Activated CD8-positive, alpha-beta T cell treated with anti-CD3 and anti-CD28 coated beads for 36 hours (primary cell): ENCODE measurements at regions not wholly inside any gene's neighbourhood (a gene's known extent, or its start where the extent isn't known, plus 50 kb on each side); places are given as distances from the start of the nearest gene placed in this dataset.

ENCODE experiments used
- ATAC-seq: fragments of 200-7000 bp; cut with Tn5 transposase; one replicate; pipeline ENCODE4 v1.10.0; 2021; ENCODE audit warnings: mild to moderate bottlenecking, moderate library complexity
- CTCF ChIA-PET: fragments of 350-600 bp; sonication (Branson Sonifier 250); formaldehyde crosslinking; loops from one replicate; lab custom pipeline; 2021; ENCODE audit warnings: antibody characterized with exemption; lab: Charles Lee
- POLR2A ChIA-PET: fragments of 350-600 bp; sonication (Branson Sonifier 250); formaldehyde crosslinking; loops from one replicate; lab custom pipeline; 2021; ENCODE audit warnings: antibody characterized with exemption; lab: Charles Lee
- DNase-seq: peaks from one replicate; pipeline ENCODE4 v3.0.0-alpha.2; 2020
- H3K27ac Mint-ChIP-seq: one replicate; pipeline ENCODE4 v1.8.0; 2021; ENCODE audit warnings: mild to moderate bottlenecking, mixed read lengths
- H3K27me3 Mint-ChIP-seq: one replicate; pipeline ENCODE4 v1.8.0; 2021; ENCODE audit warnings: mixed read lengths
- H3K36me3 Mint-ChIP-seq: one replicate; pipeline ENCODE4 v1.8.0; 2021; ENCODE audit warnings: low read depth, mixed read lengths
- H3K4me1 Mint-ChIP-seq: one replicate; pipeline ENCODE4 v1.8.0; 2021; ENCODE audit warnings: low read depth, mixed read lengths
- H3K4me3 Mint-ChIP-seq: one replicate; pipeline ENCODE4 v1.8.0; 2021; ENCODE audit warnings: mild to moderate bottlenecking, moderate library complexity, mixed read lengths
- H3K9me3 Mint-ChIP-seq: one replicate; pipeline ENCODE4 v1.8.0; 2021; ENCODE audit warnings: mixed read lengths
- intact Hi-C: fragments of 100-400 bp; cut with micrococcal nuclease; formaldehyde crosslinking; loops from one replicate; pipeline ENCODE4 v1.10.0; 2022
- TF ChIP-seq, protein P1 (sequence below): fragments of 200-600 bp; IDR thresholded peaks from one replicate; pipeline ENCODE4 v1.8.0; 2022; ENCODE audit warnings: antibody characterized with exemption, mild to moderate bottlenecking

- H3K27me3 Mint-ChIP-seq = peaks cover 16% of the 10 kb centered on the region
- DNase-seq (no peak), ATAC-seq (no peak)
- intact Hi-C loops = no loop called here
- H3K36me3 Mint-ChIP-seq = no peaks in the 10 kb centered on the region
- peaks cover 4% of the 10 kb centered on the region for H3K4me1 Mint-ChIP-seq
- CTCF ChIA-PET = interaction anchor here (0.8 kb wide), 1 partner anchor 9 kb away, joined by 4 read pairs; no protein-coding TSS in a partner anchor
- TF ChIP-seq, protein P1, sequence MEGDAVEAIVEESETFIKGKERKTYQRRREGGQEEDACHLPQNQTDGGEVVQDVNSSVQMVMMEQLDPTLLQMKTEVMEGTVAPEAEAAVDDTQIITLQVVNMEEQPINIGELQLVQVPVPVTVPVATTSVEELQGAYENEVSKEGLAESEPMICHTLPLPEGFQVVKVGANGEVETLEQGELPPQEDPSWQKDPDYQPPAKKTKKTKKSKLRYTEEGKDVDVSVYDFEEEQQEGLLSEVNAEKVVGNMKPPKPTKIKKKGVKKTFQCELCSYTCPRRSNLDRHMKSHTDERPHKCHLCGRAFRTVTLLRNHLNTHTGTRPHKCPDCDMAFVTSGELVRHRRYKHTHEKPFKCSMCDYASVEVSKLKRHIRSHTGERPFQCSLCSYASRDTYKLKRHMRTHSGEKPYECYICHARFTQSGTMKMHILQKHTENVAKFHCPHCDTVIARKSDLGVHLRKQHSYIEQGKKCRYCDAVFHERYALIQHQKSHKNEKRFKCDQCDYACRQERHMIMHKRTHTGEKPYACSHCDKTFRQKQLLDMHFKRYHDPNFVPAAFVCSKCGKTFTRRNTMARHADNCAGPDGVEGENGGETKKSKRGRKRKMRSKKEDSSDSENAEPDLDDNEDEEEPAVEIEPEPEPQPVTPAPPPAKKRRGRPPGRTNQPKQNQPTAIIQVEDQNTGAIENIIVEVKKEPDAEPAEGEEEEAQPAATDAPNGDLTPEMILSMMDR = no peak
- H3K9me3 Mint-ChIP-seq = no peaks in the 10 kb centered on the region
- no peak overlapping the region for H3K4me3 Mint-ChIP-seq
- no peak overlapping the region for H3K27ac Mint-ChIP-seq
- POLR2A ChIA-PET = no interaction called here
These were observed 127.4 kb upstream of the TMEM161B start for GRCh38 chr5:88396000-88396535.

- ATAC-seq (no peak), DNase-seq (no peak)
- Mint-ChIP-seq H3K9me3 (no peaks in the 10 kb centered on the region), H3K27me3 (peaks cover 16% of the 10 kb centered on the region), H3K27ac (no peak overlapping the region), H3K36me3 (no peaks in the 10 kb centered on the region), H3K4me3 (no peak overlapping the region), H3K4me1 (peaks cover 4% of the 10 kb centered on the region)
- ChIA-PET POLR2A (no interaction called here), CTCF (no interaction called here)
- TF ChIP-seq, protein P1 = no peak
- intact Hi-C loops = no loop called here
These were observed 126.6 kb upstream of the TMEM161B start for GRCh38 chr5:88395264-88395663.

GRCh38 chr5:88394536-88395175 lies 126.0 kb upstream of the TMEM161B start:
- peaks cover 20% of the 10 kb centered on the region for H3K27me3 Mint-ChIP-seq
- peaks cover 4% of the 10 kb centered on the region for H3K4me1 Mint-ChIP-seq
- CTCF ChIA-PET = no interaction called here
- TF ChIP-seq, protein P1 = no peak
- intact Hi-C loops = no loop called here
- no peaks in the 10 kb centered on the region for H3K9me3 Mint-ChIP-seq
- H3K27ac Mint-ChIP-seq = no peak overlapping the region
- no peak for ATAC-seq
- DNase-seq = no peak
- no peak overlapping the region for H3K4me3 Mint-ChIP-seq
- POLR2A ChIA-PET = no interaction called here
- H3K36me3 Mint-ChIP-seq = no peaks in the 10 kb centered on the region

GRCh38 chr5:88393716-88394535 lies 125.3 kb upstream of the TMEM161B start:
- H3K27ac Mint-ChIP-seq = no peak overlapping the region
- intact Hi-C loops = no loop called here
- H3K4me3 Mint-ChIP-seq = no peak overlapping the region
- H3K4me1 Mint-ChIP-seq = peaks cover 4% of the 10 kb centered on the region
- no peak for ATAC-seq
- TF ChIP-seq, protein P1 = no peak
- no peaks in the 10 kb centered on the region for H3K36me3 Mint-ChIP-seq
- no peaks in the 10 kb centered on the region for H3K9me3 Mint-ChIP-seq
- no peak for DNase-seq
- ChIA-PET POLR2A (no interaction called here), CTCF (no interaction called here)
- H3K27me3 Mint-ChIP-seq = peaks cover 21% of the 10 kb centered on the region

- TF ChIP-seq, protein P1 = no peak
- peaks cover 23% of the 10 kb centered on the region for H3K27me3 Mint-ChIP-seq
- H3K27ac Mint-ChIP-seq = no peak overlapping the region
- intact Hi-C loops = no loop called here
- no peaks in the 10 kb centered on the region for H3K9me3 Mint-ChIP-seq
- H3K36me3 Mint-ChIP-seq = no peaks in the 10 kb centered on the region
- no peak overlapping the region for H3K4me3 Mint-ChIP-seq
- POLR2A ChIA-PET = no interaction called here
- DNase-seq (no peak), ATAC-seq (no peak)
- CTCF ChIA-PET = no interaction called here
- peaks cover 4% of the 10 kb centered on the region for H3K4me1 Mint-ChIP-seq
These were observed 124.4 kb upstream of the TMEM161B start for GRCh38 chr5:88393042-88393441.
